Esophagus (tissue), 2 donors: ENCODE measurements at regions not wholly inside any gene's neighbourhood (a gene's known extent, or its start where the extent isn't known, plus 50 kb on each side); places are given as distances from the start of the nearest gene placed in this dataset.
A peak's percentile ranks its signal among the peaks of the same experiment; 100 is the strongest.

Source experiments
- H3K27ac ChIP-seq, 2 donors: one replicate each; pipeline ENCODE4 v1.5.1; 2013; ENCODE audit warnings: low read depth in 2 of 2, mild to moderate bottlenecking in 2 of 2, inconsistent platforms in 1 of 2, low read length in 1 of 2, moderate library complexity in 1 of 2
- H3K27me3 ChIP-seq, 2 donors: one replicate each; pipeline ENCODE4 v1.6.1; 2013; ENCODE audit warnings: low read length in 2 of 2, control low read depth in 1 of 2, mild to moderate bottlenecking in 1 of 2; ENCODE audit not compliant: insufficient read depth in 2 of 2, control insufficient read depth in 1 of 2
- H3K36me3 ChIP-seq, 2 donors: one replicate each; pipeline ENCODE4 v1.6.1; 2013; ENCODE audit warnings: low read length in 1 of 2; ENCODE audit not compliant: control insufficient read depth in 2 of 2, insufficient read depth in 2 of 2
- H3K4me1 ChIP-seq, 2 donors: one replicate each; pipeline ENCODE4 v1.6.1; 2013; ENCODE audit warnings: low read length in 1 of 2; ENCODE audit not compliant: control insufficient read depth in 2 of 2, insufficient read depth in 2 of 2
- H3K4me3 ChIP-seq, 2 donors: one replicate each; pipeline ENCODE4 v1.5.1; 2013; ENCODE audit warnings: low read length in 2 of 2, mild to moderate bottlenecking in 2 of 2, low read depth in 1 of 2, moderate library complexity in 1 of 2
- H3K9me3 ChIP-seq, 2 donors: one replicate each; pipeline ENCODE4 v1.6.1; 2013; ENCODE audit warnings: mild to moderate bottlenecking in 2 of 2, low read depth in 1 of 2, low read length in 1 of 2, moderate library complexity in 1 of 2; ENCODE audit not compliant: control insufficient read depth in 2 of 2, insufficient read depth in 1 of 2
- WGBS, 2 donors: extraction: QIAGEN DNeasy Blood & Tissue Kit; methylation state at CpG; one replicate each; pipeline ENCODE4 v1.1.7; 2013; 5-methylcytosine and 5-hydroxymethylcytosine counted together
- donor health status: healthy with polysubstance abuse.
- donor health status: Bipolar disorder and iron deficiency.

DNA sequence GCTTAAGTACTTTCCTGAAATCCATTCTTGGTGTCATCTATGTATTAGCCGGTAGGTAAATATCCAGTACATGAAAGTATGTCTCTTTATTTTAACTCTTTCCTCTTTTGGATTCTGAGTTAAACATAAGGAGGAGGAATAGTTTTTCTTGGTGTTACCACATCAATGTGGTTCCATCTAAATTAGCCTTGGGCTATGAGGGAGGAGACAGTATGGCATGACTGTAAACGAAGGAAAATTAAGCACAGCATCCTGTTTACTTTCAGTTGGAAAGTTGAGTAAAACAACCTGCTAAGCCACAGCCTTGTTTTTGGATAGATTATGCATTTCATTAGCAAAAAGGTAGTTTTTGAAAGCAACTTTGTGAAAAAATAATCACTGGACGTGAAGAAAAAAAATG lies 693.0 kb upstream of the SOX9 start:
- no peak overlapping the region for H3K27ac ChIP-seq
- H3K36me3 ChIP-seq = no peaks in the 10 kb centered on the region
- H3K4me3 ChIP-seq = no peak overlapping the region
- 50 to 66% methylated on average over 3 of the region's 3 CpGs for WGBS, 2 donors
- no peaks in the 10 kb centered on the region for H3K4me1 ChIP-seq
- H3K27me3 ChIP-seq = no peaks in the 10 kb centered on the region
- H3K9me3 ChIP-seq = no peaks in the 10 kb centered on the region

DNA sequence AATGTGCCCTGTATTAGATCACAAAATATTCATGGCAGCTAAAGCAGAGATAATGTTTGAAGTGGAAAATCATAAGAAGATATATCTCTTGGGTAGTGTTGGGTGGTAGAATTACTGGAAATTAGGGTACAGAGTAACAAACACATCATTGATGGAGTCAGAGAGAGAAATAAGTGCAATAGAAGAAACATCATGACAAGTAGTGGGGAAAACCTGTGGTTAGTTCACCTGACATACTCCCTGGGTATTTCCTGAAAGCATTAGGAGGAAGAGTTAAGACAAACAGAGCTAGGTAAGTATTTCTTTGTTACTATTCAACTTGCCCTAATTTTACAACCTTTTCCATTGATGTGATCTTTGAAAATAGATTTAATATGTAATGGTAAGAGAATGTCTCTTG lies 691.9 kb upstream of the SOX9 start:
- Histone ChIP-seq H3K36me3 (no peaks in the 10 kb centered on the region), H3K4me1 (no peaks in the 10 kb centered on the region), H3K27ac (no peak overlapping the region), H3K27me3 (no peaks in the 10 kb centered on the region), H3K9me3 (no peaks in the 10 kb centered on the region), H3K4me3 (no peak overlapping the region)

DNA sequence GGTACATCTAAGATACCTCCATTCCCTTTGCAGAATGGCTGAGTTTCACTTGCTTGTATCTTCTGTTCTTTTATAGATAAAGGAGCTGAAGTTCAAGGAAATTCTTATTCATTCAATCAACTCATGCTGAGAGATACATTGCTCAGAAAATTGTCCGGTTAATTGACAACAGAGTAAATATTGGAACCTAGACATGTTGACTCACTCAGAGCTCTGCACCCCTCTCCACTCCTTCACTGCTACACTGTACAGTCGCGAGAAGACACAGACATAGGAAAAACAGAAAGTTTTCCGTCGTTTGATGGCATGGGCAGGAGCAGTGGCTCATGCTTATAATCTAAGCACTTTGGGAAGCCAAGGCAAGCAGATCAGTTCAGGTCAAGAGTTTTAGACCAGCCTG lies 690.5 kb upstream of the SOX9 start:
- Histone ChIP-seq H3K36me3 (no peaks in the 10 kb centered on the region), H3K27me3 (no peaks in the 10 kb centered on the region), H3K9me3 (no peaks in the 10 kb centered on the region), H3K4me1 (no peaks in the 10 kb centered on the region), H3K4me3 (no peak overlapping the region), H3K27ac (no peak overlapping the region)
- 81 to 87% methylated on average over 5 of the region's 5 CpGs for WGBS, 2 donors

DNA sequence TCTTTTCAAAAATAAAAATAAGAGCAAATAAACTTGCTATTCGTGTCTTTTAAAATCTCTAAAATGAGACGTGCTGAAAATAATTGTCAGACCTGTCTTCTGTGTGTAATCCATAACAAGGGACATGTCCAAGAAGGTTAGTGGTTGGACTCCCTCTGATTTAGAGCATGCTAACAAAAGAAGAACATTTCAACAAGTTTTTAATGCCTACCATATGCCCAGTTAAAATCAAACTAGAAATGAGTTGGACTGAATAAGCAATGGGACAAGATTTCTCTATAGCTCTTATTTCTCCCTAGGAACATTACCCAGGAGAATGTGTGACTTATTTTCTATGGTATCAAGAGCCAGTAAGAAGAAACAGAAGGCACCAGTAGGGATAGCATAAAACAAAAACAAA lies 689.7 kb upstream of the SOX9 start:
- no peak overlapping the region for H3K27ac ChIP-seq
- no peaks in the 10 kb centered on the region for H3K36me3 ChIP-seq
- no peak overlapping the region for H3K4me3 ChIP-seq
- WGBS, 2 donors = 80 to 88% methylated on average over 2 of the region's 2 CpGs
- no peaks in the 10 kb centered on the region for H3K27me3 ChIP-seq
- no peaks in the 10 kb centered on the region for H3K9me3 ChIP-seq
- no peaks in the 10 kb centered on the region for H3K4me1 ChIP-seq

DNA sequence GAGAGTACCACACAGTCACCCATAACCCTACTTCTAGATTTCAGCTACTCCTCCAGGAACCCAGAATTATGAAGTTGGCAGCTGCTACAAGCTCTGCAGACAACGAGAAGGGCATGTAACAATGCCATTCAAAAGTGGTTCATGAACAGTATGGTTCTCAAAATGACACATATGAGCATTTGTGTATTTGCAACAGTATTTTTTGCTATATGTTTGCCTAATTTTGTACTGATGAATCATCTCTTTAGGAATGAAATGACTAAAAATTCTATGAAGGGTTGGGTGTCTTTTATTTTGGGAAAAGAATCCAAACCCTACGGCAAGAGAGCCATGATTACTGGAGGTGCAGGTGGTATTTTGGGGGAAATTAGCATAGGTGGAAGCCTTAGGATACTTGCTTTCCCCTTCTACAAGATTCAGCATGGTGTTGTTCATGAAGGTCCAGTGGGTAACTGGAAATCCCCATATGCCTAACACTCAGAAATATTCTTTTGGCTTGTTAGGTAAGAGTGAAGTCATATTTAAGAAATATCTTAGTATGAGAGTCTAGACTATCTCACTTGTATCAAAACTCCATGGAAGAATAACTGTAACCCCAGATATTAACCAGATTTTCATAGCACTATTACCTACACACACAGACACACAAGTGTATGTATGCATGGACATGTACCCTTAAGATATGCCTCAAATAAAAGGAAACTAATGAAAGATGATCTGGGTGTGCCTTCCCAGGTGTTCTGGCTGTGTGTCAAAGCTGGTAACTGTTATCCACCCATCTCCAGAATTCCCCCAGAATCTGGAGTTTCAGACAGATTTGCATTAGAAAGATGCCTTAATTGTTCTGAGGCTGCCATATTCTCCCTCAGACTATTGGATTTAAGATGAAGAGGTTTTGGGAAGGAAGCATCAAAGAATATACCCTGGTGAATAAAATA lies 688.2 kb upstream of the SOX9 start:
- Histone ChIP-seq H3K4me3 (no peak overlapping the region), H3K9me3 (no peaks in the 10 kb centered on the region), H3K36me3 (no peaks in the 10 kb centered on the region), H3K27ac (no peak overlapping the region), H3K4me1 (no peaks in the 10 kb centered on the region), H3K27me3 (no peaks in the 10 kb centered on the region)
- WGBS, 2 donors = 38 to 61% methylated on average over 2 of the region's 2 CpGs

DNA sequence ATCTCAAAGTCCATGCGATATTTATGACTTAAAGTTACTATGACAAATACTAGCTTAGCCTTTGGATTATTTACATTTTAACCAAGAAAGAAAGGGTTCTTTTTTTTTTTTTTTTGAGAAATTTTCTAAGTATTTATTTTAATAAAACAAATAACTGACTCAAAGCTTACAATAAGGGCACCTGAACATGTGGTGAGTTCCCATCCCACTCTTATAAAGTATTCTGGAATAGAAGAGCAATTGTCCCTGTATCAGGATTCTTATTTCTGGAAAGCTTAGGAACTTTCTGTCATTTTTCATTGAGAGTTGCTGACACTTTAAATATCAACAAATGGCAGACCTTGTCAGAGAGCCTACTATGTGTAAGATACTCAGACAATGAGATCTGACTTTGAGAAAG lies 686.1 kb upstream of the SOX9 start:
- Histone ChIP-seq H3K36me3 (no peaks in the 10 kb centered on the region), H3K27me3 (no peaks in the 10 kb centered on the region), H3K4me1 (no peaks in the 10 kb centered on the region), H3K9me3 (no peaks in the 10 kb centered on the region), H3K4me3 (no peak overlapping the region), H3K27ac (no peak overlapping the region)
- 81 to 97% methylated on average over 1 of the region's 1 CpG for WGBS, 2 donors

DNA sequence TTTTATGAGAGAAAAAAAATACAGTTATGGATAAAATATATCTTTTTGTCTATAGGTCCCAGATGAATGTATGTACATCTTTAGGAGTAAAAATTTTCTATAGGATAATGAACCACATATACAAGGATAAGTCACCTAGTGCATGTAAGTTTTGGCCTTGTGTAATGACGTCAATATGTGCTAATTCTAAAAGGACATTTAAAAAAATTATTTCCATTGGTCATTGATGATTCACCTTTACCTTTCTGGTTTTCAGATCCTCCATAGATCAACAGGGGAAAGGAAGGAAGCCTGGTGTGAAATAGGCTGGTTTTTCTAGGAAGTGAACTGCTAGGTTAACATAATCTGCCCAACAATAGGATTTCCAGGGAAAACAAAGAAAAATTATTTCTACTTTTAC lies 684.3 kb upstream of the SOX9 start:
- Histone ChIP-seq H3K27ac (no peak overlapping the region), H3K9me3 (no peaks in the 10 kb centered on the region), H3K27me3 (no peaks in the 10 kb centered on the region), H3K4me1 (no peaks in the 10 kb centered on the region), H3K4me3 (no peak overlapping the region), H3K36me3 (no peaks in the 10 kb centered on the region)
- 72 to 86% methylated on average over 1 of the region's 1 CpG for WGBS, 2 donors

DNA sequence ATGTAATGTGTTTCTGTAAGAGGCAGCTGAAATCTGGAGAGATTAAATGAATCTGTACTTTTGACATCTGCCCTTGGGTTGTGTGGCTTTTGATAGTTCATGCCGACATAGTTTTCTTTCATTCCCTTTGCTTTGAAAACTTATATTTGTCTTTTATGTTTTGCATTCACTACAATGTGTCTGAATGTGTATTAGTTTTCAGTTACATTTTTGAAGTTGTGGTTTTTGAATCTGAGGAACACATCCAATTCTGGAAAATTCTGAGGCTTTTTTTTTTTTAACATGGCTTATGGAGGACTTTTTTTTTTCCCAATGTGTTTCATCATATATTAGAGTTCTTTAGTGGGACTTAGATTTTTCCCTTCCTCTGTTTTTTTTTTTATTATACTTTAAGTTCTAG lies 683.7 kb upstream of the SOX9 start:
- Histone ChIP-seq H3K27me3 (no peaks in the 10 kb centered on the region), H3K27ac (no peak overlapping the region)
- 71 to 72% methylated on average over 1 of the region's 1 CpG for WGBS, 2 donors

DNA sequence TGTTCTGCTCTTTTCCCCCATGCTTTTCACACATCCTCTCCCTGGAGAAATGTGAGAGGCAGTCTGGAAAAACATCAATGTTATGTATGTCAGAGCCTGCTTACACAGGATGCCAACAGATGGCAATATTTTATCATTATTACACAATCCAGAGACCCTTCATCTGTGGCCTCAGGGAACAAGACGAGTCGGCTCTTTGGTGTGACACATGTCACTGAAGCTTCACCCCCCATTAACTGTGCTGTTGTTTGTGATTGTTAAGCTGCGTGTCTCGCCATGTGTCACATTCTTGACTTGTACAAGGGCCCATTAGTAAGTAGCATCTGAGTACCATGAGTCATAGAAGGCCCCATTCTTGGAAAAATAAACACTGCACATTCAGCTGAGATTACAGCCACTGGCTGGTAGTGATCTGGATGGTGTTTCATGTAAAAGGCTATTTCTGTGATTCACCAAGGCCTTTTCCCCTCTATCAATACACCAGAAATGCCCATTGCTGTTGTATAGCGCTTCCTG lies 682.1 kb upstream of the SOX9 start:
- Histone ChIP-seq H3K27ac (no peak overlapping the region), H3K27me3 (no peaks in the 10 kb centered on the region), H3K36me3 (no peaks in the 10 kb centered on the region), H3K4me3 (no peak overlapping the region), H3K4me1 (no peaks in the 10 kb centered on the region), H3K9me3 (no peaks in the 10 kb centered on the region)
- WGBS, 2 donors = 36 to 51% methylated on average over 5 of the region's 5 CpGs

More for the DNA sequence above, 683.7 kb upstream of the SOX9 start:
- no peaks in the 10 kb centered on the region for H3K36me3 ChIP-seq
- H3K9me3 ChIP-seq = no peaks in the 10 kb centered on the region
- H3K4me3 ChIP-seq = no peak overlapping the region
- no peaks in the 10 kb centered on the region for H3K4me1 ChIP-seq

DNA sequence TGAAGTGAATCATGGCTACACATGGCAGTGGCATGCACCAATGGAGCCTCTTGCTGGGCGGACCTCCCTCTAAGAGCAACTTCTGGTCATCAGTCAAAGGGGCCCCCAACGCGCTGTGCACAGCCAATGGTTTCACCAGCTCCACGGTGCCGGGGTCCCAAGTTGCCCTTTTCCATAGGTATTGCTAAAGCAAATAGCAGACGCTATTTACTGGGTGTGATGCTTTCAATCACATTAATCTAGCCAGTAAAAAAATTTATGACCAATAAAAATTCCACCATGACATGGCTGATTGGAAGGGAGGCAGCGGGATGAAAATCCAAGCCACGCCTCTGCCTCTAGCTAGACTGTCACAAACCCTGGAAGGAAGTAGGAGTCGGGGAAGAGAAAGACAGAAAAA lies 680.3 kb upstream of the SOX9 start:
- H3K27ac ChIP-seq = peak overlapping the region in 1 of 2 donors; percentile 31
- 88% methylated on average over 9 of the region's 9 CpGs for WGBS, 2 donors

More for the DNA sequence above, 680.3 kb upstream of the SOX9 start:
- Histone ChIP-seq H3K4me3 (no peak overlapping the region), H3K9me3 (no peaks in the 10 kb centered on the region), H3K36me3 (no peaks in the 10 kb centered on the region), H3K27me3 (no peaks in the 10 kb centered on the region), H3K4me1 (no peaks in the 10 kb centered on the region)
